ENCODE measurements at regions not wholly inside any gene's neighbourhood (a gene's known extent, or its start where the extent isn't known, plus 50 kb on each side); places are given as distances from the start of the nearest gene placed in this dataset.

- no peak overlapping the region for H3K27ac ChIP-seq (replicated peaks)
- DNase-seq (ENCODE audit: low read depth in 1 of 2, low spot score in 1 of 2) = no peak
- no peaks in the 10 kb centered on the region for H3K27me3 ChIP-seq (ENCODE audit: insufficient read depth, poor library complexity, severe bottlenecking)
These were observed 402.2 kb downstream of the PRDM2 start for GRCh38 chr1:14102180-14102579.

DNA sequence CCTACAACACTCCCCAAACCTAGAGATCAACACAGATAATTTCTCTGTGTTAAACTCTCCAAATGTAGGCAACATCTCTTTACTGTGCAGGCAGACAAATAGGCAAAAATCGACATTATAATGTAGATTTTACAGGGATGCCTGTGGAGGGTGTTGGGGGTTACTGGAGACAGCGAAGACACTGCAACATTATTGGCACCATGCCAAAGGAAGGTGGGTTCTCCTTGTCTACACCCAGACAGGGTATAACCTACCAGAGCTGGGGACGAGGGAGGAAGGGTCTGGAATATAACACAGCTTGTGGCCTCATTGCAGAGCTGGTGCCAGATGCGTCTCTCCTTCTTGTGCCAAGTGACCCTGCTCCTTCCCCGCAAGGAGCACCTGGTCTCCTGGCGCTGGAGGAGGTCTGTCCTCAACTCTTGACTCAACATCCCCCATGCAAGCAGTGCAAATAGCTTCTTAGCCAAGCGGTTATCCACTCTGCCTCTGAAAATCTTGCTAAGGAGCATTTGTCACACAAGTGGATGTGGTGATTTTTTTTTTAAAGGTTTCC is 404.0 kb downstream of the PRDM2 start:
- Histone ChIP-seq H3K27me3 (ENCODE audit: insufficient read depth, poor library complexity, severe bottlenecking) (no peaks in the 10 kb centered on the region), H3K4me3 (replicated peaks; ENCODE audit: insufficient read depth, low read length) (no peak overlapping the region), H3K27ac (replicated peaks) (no peak overlapping the region)
- no peak for TF ChIP-seq REST (IDR thresholded peaks at IDR 0.05; ENCODE audit: insufficient replicate concordance, low read depth)
- TF ChIP-seq, protein P1, sequence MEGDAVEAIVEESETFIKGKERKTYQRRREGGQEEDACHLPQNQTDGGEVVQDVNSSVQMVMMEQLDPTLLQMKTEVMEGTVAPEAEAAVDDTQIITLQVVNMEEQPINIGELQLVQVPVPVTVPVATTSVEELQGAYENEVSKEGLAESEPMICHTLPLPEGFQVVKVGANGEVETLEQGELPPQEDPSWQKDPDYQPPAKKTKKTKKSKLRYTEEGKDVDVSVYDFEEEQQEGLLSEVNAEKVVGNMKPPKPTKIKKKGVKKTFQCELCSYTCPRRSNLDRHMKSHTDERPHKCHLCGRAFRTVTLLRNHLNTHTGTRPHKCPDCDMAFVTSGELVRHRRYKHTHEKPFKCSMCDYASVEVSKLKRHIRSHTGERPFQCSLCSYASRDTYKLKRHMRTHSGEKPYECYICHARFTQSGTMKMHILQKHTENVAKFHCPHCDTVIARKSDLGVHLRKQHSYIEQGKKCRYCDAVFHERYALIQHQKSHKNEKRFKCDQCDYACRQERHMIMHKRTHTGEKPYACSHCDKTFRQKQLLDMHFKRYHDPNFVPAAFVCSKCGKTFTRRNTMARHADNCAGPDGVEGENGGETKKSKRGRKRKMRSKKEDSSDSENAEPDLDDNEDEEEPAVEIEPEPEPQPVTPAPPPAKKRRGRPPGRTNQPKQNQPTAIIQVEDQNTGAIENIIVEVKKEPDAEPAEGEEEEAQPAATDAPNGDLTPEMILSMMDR (IDR thresholded peaks at IDR 0.05; ENCODE audit: insufficient read depth, low read length) = no peak
- no peak for TF ChIP-seq POLR2AphosphoS5 (IDR thresholded peaks at IDR 0.05; ENCODE audit: low read depth)
- TF ChIP-seq GABPA (IDR thresholded peaks at IDR 0.05; ENCODE audit: low read depth) = no peak
- TF ChIP-seq SPI1 (IDR thresholded peaks at IDR 0.05; ENCODE audit: borderline replicate concordance, low read depth) = no peak
- no peak for DNase-seq (ENCODE audit: low read depth in 1 of 2, low spot score in 1 of 2)

More at GRCh38 chr1:14102180-14102579, 402.2 kb downstream of the PRDM2 start:
- no peak overlapping the region for H3K4me3 ChIP-seq (replicated peaks; ENCODE audit: insufficient read depth, low read length)
- TF ChIP-seq SPI1 (IDR thresholded peaks at IDR 0.05; ENCODE audit: borderline replicate concordance, low read depth) (no peak), REST (IDR thresholded peaks at IDR 0.05; ENCODE audit: insufficient replicate concordance, low read depth) (no peak)
- TF ChIP-seq, protein P1 (IDR thresholded peaks at IDR 0.05; ENCODE audit: insufficient read depth, low read length) = no peak

- no peak for DNase-seq (ENCODE audit: low read depth in 1 of 2, low spot score in 1 of 2)
- Histone ChIP-seq H3K4me3 (replicated peaks; ENCODE audit: insufficient read depth, low read length) (no peak overlapping the region), H3K27me3 (ENCODE audit: insufficient read depth, poor library complexity, severe bottlenecking) (no peaks in the 10 kb centered on the region), H3K27ac (replicated peaks) (no peak overlapping the region)
- TF ChIP-seq GABPA (IDR thresholded peaks at IDR 0.05; ENCODE audit: low read depth) (no peak), REST (IDR thresholded peaks at IDR 0.05; ENCODE audit: insufficient replicate concordance, low read depth) (no peak), SPI1 (IDR thresholded peaks at IDR 0.05; ENCODE audit: borderline replicate concordance, low read depth) (no peak), POLR2AphosphoS5 (IDR thresholded peaks at IDR 0.05; ENCODE audit: low read depth) (no peak)
- TF ChIP-seq, protein P1 (IDR thresholded peaks at IDR 0.05; ENCODE audit: insufficient read depth, low read length) = no peak
These were observed 406.1 kb downstream of the PRDM2 start for GRCh38 chr1:14106126-14106525.
